B cell (primary cell): ENCODE measurements at regions not wholly inside any gene's neighbourhood (a gene's known extent, or its start where the extent isn't known, plus 50 kb on each side); places are given as distances from the start of the nearest gene placed in this dataset.

ENCODE experiments used
- ATAC-seq: fragments of 200-7000 bp; cut with Tn5 transposase; one replicate; pipeline ENCODE4 v1.10.0; 2021; ENCODE audit warnings: low read depth, mild to moderate bottlenecking, moderate number of reproducible peaks, moderate library complexity
- CTCF ChIA-PET: fragments of 350-600 bp; sonication (Branson Sonifier 250); formaldehyde crosslinking; loops from one replicate; lab custom pipeline; 2021; ENCODE audit warnings: antibody characterized with exemption, inconsistent platforms; lab: Charles Lee
- POLR2A ChIA-PET: fragments of 350-600 bp; sonication (Branson Sonifier 250); formaldehyde crosslinking; loops from one replicate; lab custom pipeline; 2021; ENCODE audit warnings: antibody characterized with exemption; lab: Charles Lee
- DNase-seq: peaks from one replicate; pipeline ENCODE4 v3.0.0; 2013
- H2AFZ ChIP-seq: 2 replicates; pipeline ENCODE4 v1.6.1; 2012; ENCODE audit warnings: mild to moderate bottlenecking, low read depth, low read length; ENCODE audit not compliant: insufficient read depth, poor library complexity, severe bottlenecking
- H3K27ac ChIP-seq, 2 donors: 1 replicate in 1 of 2; 2 replicates in 1 of 2; pipeline ENCODE4 v1.5.1; 2012 to 2013; ENCODE audit warnings: low read length in 2 of 2, mild to moderate bottlenecking in 2 of 2, moderate library complexity in 1 of 2
- H3K27me3 ChIP-seq, 4 experiments: fragments of 200-600 bp in 1 of 4; sonication (generic) in 1 of 4; replicated peaks in 1 of 4; 1 replicate in 2 of 4; 2 replicates in 2 of 4; pipeline versions ENCODE4 v1.6.1 to v1.7.0; 2013 to 2016; ENCODE audit warnings: low read length in 3 of 4, mild to moderate bottlenecking in 2 of 4, mixed read lengths in 1 of 4, moderate library complexity in 1 of 4; ENCODE audit not compliant: insufficient read depth in 4 of 4, control insufficient read depth in 3 of 4; ENCODE audit errors: control extremely low read depth in 1 of 4
- H3K36me3 ChIP-seq, 2 experiments: replicated peaks in 1 of 2; 1 replicate in 1 of 2; 2 replicates in 1 of 2; pipeline versions ENCODE4 v1.6.1 to v1.7.1; 2013; ENCODE audit warnings: low read length in 1 of 2; ENCODE audit not compliant: insufficient read depth in 2 of 2, control insufficient read depth in 1 of 2; ENCODE audit errors: control extremely low read depth in 1 of 2, extremely low read depth in 1 of 2
- H3K4me1 ChIP-seq, 2 donors: fragments of 200-600 bp in 1 of 2; sonication (generic) in 1 of 2; 1 replicate in 1 of 2; 2 replicates in 1 of 2; pipeline versions ENCODE4 v1.5.1 to v1.6.1; 2013 to 2017; ENCODE audit warnings: low read length in 2 of 2; ENCODE audit not compliant: control insufficient read depth in 2 of 2, insufficient read depth in 2 of 2
- H3K4me2 ChIP-seq: replicated peaks from 2 replicates; pipeline ENCODE3; 2012; ENCODE audit warnings: mild to moderate bottlenecking, low read depth, low read length; ENCODE audit not compliant: poor library complexity, severe bottlenecking
- H3K4me3 ChIP-seq, 5 experiments: fragments of 200-600 bp in 1 of 5; sonication (generic) in 1 of 5; 1 replicate in 3 of 5; 2 replicates in 2 of 5; pipeline versions ENCODE4 v1.5.1 to v1.7.0; 2011 to 2016; ENCODE audit warnings: low read length in 4 of 5, mild to moderate bottlenecking in 4 of 5, low read depth in 2 of 5, control low read depth in 1 of 5, moderate library complexity in 1 of 5; ENCODE audit not compliant: insufficient read depth in 1 of 5; ENCODE audit errors: control extremely low read depth in 1 of 5, extremely low read depth in 1 of 5
- H3K79me2 ChIP-seq: fragments of 200-600 bp; sonication (generic); one replicate; pipeline ENCODE4 v1.6.0; 2016; ENCODE audit warnings: low read length; ENCODE audit not compliant: control insufficient read depth, insufficient read depth
- H3K9ac ChIP-seq: fragments of 200-600 bp; sonication (generic); 2 replicates; pipeline ENCODE4 v1.6.1; 2017; ENCODE audit warnings: mild to moderate bottlenecking, low read length, moderate library complexity
- H3K9me3 ChIP-seq, 3 donors: one replicate each; pipeline versions ENCODE4 v1.6.1 to v1.7.1; 2013; ENCODE audit warnings: low read length in 2 of 3; ENCODE audit not compliant: control insufficient read depth in 2 of 3, insufficient read depth in 1 of 3; ENCODE audit errors: control extremely low read depth in 1 of 3
- H4K20me1 ChIP-seq: 2 replicates; pipeline ENCODE4 v1.6.0; 2012; ENCODE audit warnings: mild to moderate bottlenecking, low read length; ENCODE audit not compliant: insufficient read depth, control insufficient read depth, poor library complexity, severe bottlenecking
- H3K27ac Mint-ChIP-seq: one replicate; pipeline ENCODE4 v1.8.0; 2021; ENCODE audit warnings: mixed read lengths
- H3K27me3 Mint-ChIP-seq: one replicate; pipeline ENCODE4 v1.8.0; 2021; ENCODE audit warnings: mixed read lengths
- H3K4me1 Mint-ChIP-seq: one replicate; pipeline ENCODE4 v1.8.0; 2021; ENCODE audit warnings: mixed read lengths
- H3K4me3 Mint-ChIP-seq: one replicate; pipeline ENCODE4 v1.8.0; 2021; ENCODE audit warnings: mixed read lengths
- H3K9me3 Mint-ChIP-seq: one replicate; pipeline ENCODE4 v1.8.0; 2022; ENCODE audit warnings: mixed read lengths; ENCODE audit not compliant: insufficient read depth
- CTCF ChIP-seq: fragments of 200-600 bp; IDR thresholded peaks from one replicate; pipeline ENCODE4 v1.8.0; 2022; ENCODE audit warnings: antibody characterized with exemption, mild to moderate bottlenecking
- EZH2 ChIP-seq: IDR thresholded peaks from 2 replicates; pipeline ENCODE4 v1.6.1; 2012; ENCODE audit warnings: borderline replicate concordance, low read depth, mild to moderate bottlenecking, moderate library complexity, low read length; ENCODE audit not compliant: insufficient read depth, poor library complexity, severe bottlenecking
- WGBS: methylation state at CpG from one replicate; pipeline ENCODE4 v1.1.5; 2013; ENCODE audit warnings: missing lambda C conversion rate; ENCODE audit not compliant: insufficient coverage; 5-methylcytosine and 5-hydroxymethylcytosine counted together
- intact Hi-C: fragments of 100-400 bp; cut with micrococcal nuclease; formaldehyde crosslinking; loops from one replicate; pipeline ENCODE4 v1.10.0; 2022

GRCh38 chr1:80044662-80045061 is 1038.1 kb upstream of the ADGRL4 start:
- H3K9me3 Mint-ChIP-seq, result no peaks in the 10 kb centered on the region
- intact Hi-C loops, result no loop called here
- Histone ChIP-seq H3K9me3 (no peaks in the 10 kb centered on the region), H3K4me3 (no peak overlapping the region), H3K4me2 (no peak overlapping the region), H3K27me3 (no peaks in the 10 kb centered on the region), H3K79me2 (no peaks in the 10 kb centered on the region), H4K20me1 (no peaks in the 10 kb centered on the region), H3K9ac (no peak overlapping the region), H3K36me3 (no peaks in the 10 kb centered on the region), H2AFZ (no peak overlapping the region), H3K4me1 (no peaks in the 10 kb centered on the region), H3K27ac (no peak overlapping the region)
- DNase-seq (no peak), ATAC-seq (no peak)
- H3K4me1 Mint-ChIP-seq, result no peaks in the 10 kb centered on the region
- ChIA-PET CTCF (no interaction called here), POLR2A (no interaction called here)
- H3K27me3 Mint-ChIP-seq, result no peaks in the 10 kb centered on the region
- no peak for TF ChIP-seq CTCF
- no peak for TF ChIP-seq EZH2
- H3K27ac Mint-ChIP-seq, result no peak overlapping the region
- no peak overlapping the region for H3K4me3 Mint-ChIP-seq

- H3K79me2 ChIP-seq, result no peaks in the 10 kb centered on the region
- no peak overlapping the region for H2AFZ ChIP-seq
- Mint-ChIP-seq H3K27ac (no peak overlapping the region), H3K4me3 (no peak overlapping the region), H3K4me1 (no peaks in the 10 kb centered on the region), H3K27me3 (no peaks in the 10 kb centered on the region), H3K9me3 (no peaks in the 10 kb centered on the region)
- H3K9ac ChIP-seq, result no peak overlapping the region
- no peak overlapping the region for H3K4me3 ChIP-seq
- no peaks in the 10 kb centered on the region for H3K36me3 ChIP-seq
- TF ChIP-seq CTCF (no peak), EZH2 (no peak)
- H3K4me2 ChIP-seq, result no peak overlapping the region
- H3K9me3 ChIP-seq, result no peaks in the 10 kb centered on the region
- WGBS, result no CpG with 5 or more reads among the region's 3 CpGs
- ATAC-seq (no peak), DNase-seq (no peak)
- ChIA-PET POLR2A (no interaction called here), CTCF (no interaction called here)
- intact Hi-C loops, result no loop called here
- no peak overlapping the region for H3K27ac ChIP-seq
- H3K27me3 ChIP-seq, result no peaks in the 10 kb centered on the region
- H4K20me1 ChIP-seq, result no peaks in the 10 kb centered on the region
- H3K4me1 ChIP-seq, result no peaks in the 10 kb centered on the region
Measured at GRCh38 chr1:80036690-80037432, 1030.3 kb upstream of the ADGRL4 start.
